ENCODE measurements at regions not wholly inside any gene's neighbourhood (a gene's known extent, or its start where the extent isn't known, plus 50 kb on each side); places are given as distances from the start of the nearest gene placed in this dataset.

DNA sequence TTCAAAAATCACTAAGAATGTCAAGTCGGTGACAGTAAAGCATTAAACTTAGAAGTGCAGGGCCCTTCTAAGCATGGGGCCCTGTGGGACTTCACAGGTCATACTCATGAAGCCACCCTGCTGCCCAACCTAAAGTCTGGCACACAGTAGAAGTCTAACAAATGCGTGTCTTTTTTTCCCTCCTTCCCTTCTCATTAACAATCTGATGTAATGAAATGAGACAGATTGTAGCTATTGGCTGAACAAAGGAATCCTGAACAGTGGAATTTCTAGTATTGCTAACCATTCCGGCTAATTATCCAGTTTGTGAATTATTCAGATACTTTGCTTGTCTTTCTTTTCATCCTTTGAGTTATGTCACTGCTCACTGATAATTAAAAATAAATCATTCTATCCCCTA, 369.9 kb downstream of the WDR11 start:
- H3K9me3 ChIP-seq (ENCODE audit: low read length) = no peaks in the 10 kb centered on the region
- H3K36me3 ChIP-seq (ENCODE audit: insufficient read depth, low read length) = no peaks in the 10 kb centered on the region
- no peak overlapping the region for H3K4me2 ChIP-seq (ENCODE audit: low read length)
- no peak overlapping the region for H2AFZ ChIP-seq (ENCODE audit: low read depth, low read length)
- H4K20me1 ChIP-seq (ENCODE audit: insufficient read depth) = no peaks in the 10 kb centered on the region
- no peak overlapping the region for H3K27ac ChIP-seq (ENCODE audit: low read length)
- TF ChIP-seq RAD21 (conservative IDR thresholded peaks at IDR 0.05) (no peak), EP300 (conservative IDR thresholded peaks at IDR 0.05; ENCODE audit: poor library complexity, severe bottlenecking) (no peak), EZH2 (IDR thresholded peaks at IDR 0.05; ENCODE audit: borderline replicate concordance, insufficient read depth, low read length, poor library complexity, severe bottlenecking) (no peak), TAF1 (IDR thresholded peaks at IDR 0.05; ENCODE audit: low read depth) (no peak), SMC3 (conservative IDR thresholded peaks at IDR 0.05; ENCODE audit: poor library complexity) (no peak), MXI1 (conservative IDR thresholded peaks at IDR 0.05; ENCODE audit: poor library complexity, severe bottlenecking) (no peak), POLR2AphosphoS5 (IDR thresholded peaks at IDR 0.05) (no peak)
- TF ChIP-seq, protein P1, sequence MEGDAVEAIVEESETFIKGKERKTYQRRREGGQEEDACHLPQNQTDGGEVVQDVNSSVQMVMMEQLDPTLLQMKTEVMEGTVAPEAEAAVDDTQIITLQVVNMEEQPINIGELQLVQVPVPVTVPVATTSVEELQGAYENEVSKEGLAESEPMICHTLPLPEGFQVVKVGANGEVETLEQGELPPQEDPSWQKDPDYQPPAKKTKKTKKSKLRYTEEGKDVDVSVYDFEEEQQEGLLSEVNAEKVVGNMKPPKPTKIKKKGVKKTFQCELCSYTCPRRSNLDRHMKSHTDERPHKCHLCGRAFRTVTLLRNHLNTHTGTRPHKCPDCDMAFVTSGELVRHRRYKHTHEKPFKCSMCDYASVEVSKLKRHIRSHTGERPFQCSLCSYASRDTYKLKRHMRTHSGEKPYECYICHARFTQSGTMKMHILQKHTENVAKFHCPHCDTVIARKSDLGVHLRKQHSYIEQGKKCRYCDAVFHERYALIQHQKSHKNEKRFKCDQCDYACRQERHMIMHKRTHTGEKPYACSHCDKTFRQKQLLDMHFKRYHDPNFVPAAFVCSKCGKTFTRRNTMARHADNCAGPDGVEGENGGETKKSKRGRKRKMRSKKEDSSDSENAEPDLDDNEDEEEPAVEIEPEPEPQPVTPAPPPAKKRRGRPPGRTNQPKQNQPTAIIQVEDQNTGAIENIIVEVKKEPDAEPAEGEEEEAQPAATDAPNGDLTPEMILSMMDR (IDR thresholded peaks at IDR 0.05; ENCODE audit: poor library complexity, severe bottlenecking) = no peak
- TF ChIP-seq, protein P2, sequence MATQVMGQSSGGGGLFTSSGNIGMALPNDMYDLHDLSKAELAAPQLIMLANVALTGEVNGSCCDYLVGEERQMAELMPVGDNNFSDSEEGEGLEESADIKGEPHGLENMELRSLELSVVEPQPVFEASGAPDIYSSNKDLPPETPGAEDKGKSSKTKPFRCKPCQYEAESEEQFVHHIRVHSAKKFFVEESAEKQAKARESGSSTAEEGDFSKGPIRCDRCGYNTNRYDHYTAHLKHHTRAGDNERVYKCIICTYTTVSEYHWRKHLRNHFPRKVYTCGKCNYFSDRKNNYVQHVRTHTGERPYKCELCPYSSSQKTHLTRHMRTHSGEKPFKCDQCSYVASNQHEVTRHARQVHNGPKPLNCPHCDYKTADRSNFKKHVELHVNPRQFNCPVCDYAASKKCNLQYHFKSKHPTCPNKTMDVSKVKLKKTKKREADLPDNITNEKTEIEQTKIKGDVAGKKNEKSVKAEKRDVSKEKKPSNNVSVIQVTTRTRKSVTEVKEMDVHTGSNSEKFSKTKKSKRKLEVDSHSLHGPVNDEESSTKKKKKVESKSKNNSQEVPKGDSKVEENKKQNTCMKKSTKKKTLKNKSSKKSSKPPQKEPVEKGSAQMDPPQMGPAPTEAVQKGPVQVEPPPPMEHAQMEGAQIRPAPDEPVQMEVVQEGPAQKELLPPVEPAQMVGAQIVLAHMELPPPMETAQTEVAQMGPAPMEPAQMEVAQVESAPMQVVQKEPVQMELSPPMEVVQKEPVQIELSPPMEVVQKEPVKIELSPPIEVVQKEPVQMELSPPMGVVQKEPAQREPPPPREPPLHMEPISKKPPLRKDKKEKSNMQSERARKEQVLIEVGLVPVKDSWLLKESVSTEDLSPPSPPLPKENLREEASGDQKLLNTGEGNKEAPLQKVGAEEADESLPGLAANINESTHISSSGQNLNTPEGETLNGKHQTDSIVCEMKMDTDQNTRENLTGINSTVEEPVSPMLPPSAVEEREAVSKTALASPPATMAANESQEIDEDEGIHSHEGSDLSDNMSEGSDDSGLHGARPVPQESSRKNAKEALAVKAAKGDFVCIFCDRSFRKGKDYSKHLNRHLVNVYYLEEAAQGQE (IDR thresholded peaks at IDR 0.05; ENCODE audit: borderline replicate concordance) = no peak
- no peaks in the 10 kb centered on the region for H3K79me2 ChIP-seq (replicated peaks; ENCODE audit: insufficient read depth, low read length)
- no peaks in the 10 kb centered on the region for H3K9me2 ChIP-seq (ENCODE audit: insufficient read depth, low read length)
- H3K4me3 ChIP-seq (ENCODE audit: low read length) = no peak overlapping the region
- H3K27me3 ChIP-seq (ENCODE audit: insufficient read depth, low read depth, low read length) = no peaks in the 10 kb centered on the region
- H3F3A ChIP-seq (ENCODE audit: insufficient read depth, low read length, poor library complexity, severe bottlenecking) = no peaks in the 10 kb centered on the region
- no peak overlapping the region for H3K9ac ChIP-seq (ENCODE audit: low read length)

DNA sequence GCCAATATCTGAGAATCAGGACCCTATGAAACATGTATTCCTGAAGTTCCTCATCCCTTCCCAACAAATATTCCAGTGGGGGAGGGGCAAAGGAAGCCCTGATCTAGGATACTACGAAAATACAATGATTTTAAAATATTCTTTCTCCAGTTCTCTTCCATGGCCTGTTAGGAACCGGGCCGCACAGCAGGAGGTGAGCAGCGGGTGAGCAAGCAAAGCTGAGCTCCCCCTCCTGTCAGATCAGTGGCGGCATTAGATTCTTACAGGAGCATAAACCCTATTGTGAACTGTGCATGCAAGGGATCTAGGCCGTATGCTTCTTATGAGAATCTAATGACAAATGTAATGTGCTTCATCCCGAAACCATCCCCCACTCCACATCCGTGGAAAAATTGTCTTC, 370.8 kb downstream of the WDR11 start:
- H3K9me2 ChIP-seq (ENCODE audit: insufficient read depth, low read length) = no peaks in the 10 kb centered on the region
- no peaks in the 10 kb centered on the region for H3F3A ChIP-seq (ENCODE audit: insufficient read depth, low read length, poor library complexity, severe bottlenecking)
- no peaks in the 10 kb centered on the region for H4K20me1 ChIP-seq (ENCODE audit: insufficient read depth)
- no peaks in the 10 kb centered on the region for H3K9me3 ChIP-seq (ENCODE audit: low read length)
- H3K4me2 ChIP-seq (ENCODE audit: low read length) = no peak overlapping the region
- no peak overlapping the region for H3K9ac ChIP-seq (ENCODE audit: low read length)
- no peak overlapping the region for H3K27ac ChIP-seq (ENCODE audit: low read length)
- no peaks in the 10 kb centered on the region for H3K36me3 ChIP-seq (ENCODE audit: insufficient read depth, low read length)
- H3K27me3 ChIP-seq (ENCODE audit: insufficient read depth, low read depth, low read length) = no peaks in the 10 kb centered on the region
- H3K79me2 ChIP-seq (replicated peaks; ENCODE audit: insufficient read depth, low read length) = no peaks in the 10 kb centered on the region
- H2AFZ ChIP-seq (ENCODE audit: low read depth, low read length) = no peak overlapping the region
- no peak for TF ChIP-seq TAF1 (IDR thresholded peaks at IDR 0.05; ENCODE audit: low read depth)
- TF ChIP-seq EZH2 (IDR thresholded peaks at IDR 0.05; ENCODE audit: borderline replicate concordance, insufficient read depth, low read length, poor library complexity, severe bottlenecking) = no peak
- no peak for TF ChIP-seq SMC3 (conservative IDR thresholded peaks at IDR 0.05; ENCODE audit: poor library complexity)
- TF ChIP-seq, protein P2 (IDR thresholded peaks at IDR 0.05; ENCODE audit: borderline replicate concordance) = no peak
- H3K4me3 ChIP-seq (ENCODE audit: low read length) = no peak overlapping the region
